ENCODE measurements at regions not wholly inside any gene's neighbourhood (a gene's known extent, or its start where the extent isn't known, plus 50 kb on each side); places are given as distances from the start of the nearest gene placed in this dataset.
A peak's percentile ranks its signal among the peaks of the same experiment; 100 is the strongest.

- Histone ChIP-seq H3K4me3 (no peak overlapping the region), H3K4me1 (replicated peaks in 1 of 2) (peaks cover 7 to 9% of the 10 kb centered on the region in 2 donors), H3K27ac (no peak overlapping the region), H3K27me3 (no peaks in the 10 kb centered on the region), H3K36me3 (replicated peaks in 1 of 2) (no peaks in the 10 kb centered on the region), H3K9me3 (replicated peaks in 1 of 3) (no peaks in the 10 kb centered on the region)
- intact Hi-C loops (cut with DNase I) = no loop called here
- 66 to 73% (median 72%) methylated on average over 7 of the region's 7 CpGs for WGBS, 4 donors
- TF ChIP-seq POLR2A (IDR thresholded peaks at IDR 0.05) (no peak), CTCF (IDR thresholded peaks at IDR 0.05) (no peak)
- DNase-seq = no peak
These were observed 235.6 kb downstream of the ICOS start for GRCh38 chr2:204172145-204172600.

- H3K4me3 ChIP-seq = no peak overlapping the region
- no peaks in the 10 kb centered on the region for H3K36me3 ChIP-seq (replicated peaks in 1 of 2)
- H3K4me1 ChIP-seq (replicated peaks in 1 of 2) = peaks cover 7 to 9% of the 10 kb centered on the region in 2 donors
- no peaks in the 10 kb centered on the region for H3K9me3 ChIP-seq (replicated peaks in 1 of 3)
- no peak for TF ChIP-seq CTCF (IDR thresholded peaks at IDR 0.05)
- TF ChIP-seq POLR2A (IDR thresholded peaks at IDR 0.05) = no peak
- no peak overlapping the region for H3K27ac ChIP-seq
- 38 to 63% (median 39%) methylated on average over 2 of the region's 2 CpGs for WGBS, 4 donors
- H3K27me3 ChIP-seq = no peaks in the 10 kb centered on the region
- intact Hi-C loops (cut with DNase I) = no loop called here
- no peak for DNase-seq
These were observed 237.5 kb downstream of the ICOS start for GRCh38 chr2:204174034-204174433.

- Histone ChIP-seq H3K4me1 (replicated peaks in 1 of 2) (peaks cover 7 to 9% of the 10 kb centered on the region in 2 donors), H3K9me3 (replicated peaks in 1 of 3) (no peaks in the 10 kb centered on the region), H3K36me3 (replicated peaks in 1 of 2) (no peaks in the 10 kb centered on the region), H3K27ac (peak overlapping the region in 2 of 5 donors; percentile 6 to 22), H3K4me3 (no peak overlapping the region), H3K27me3 (no peaks in the 10 kb centered on the region)
- intact Hi-C loops (cut with DNase I) = no loop called here
- no peak for TF ChIP-seq POLR2A (IDR thresholded peaks at IDR 0.05)
- 54 to 57% (median 56%) methylated on average over 4 of the region's 4 CpGs for WGBS, 4 donors
- peak in 3 of 7 donors; percentile 26 to 35 (median 27) for DNase-seq
These were observed 239.1 kb downstream of the ICOS start for GRCh38 chr2:204175552-204176271.

GRCh38 chr2:204176306-204176705, 239.7 kb downstream of the ICOS start:
- Histone ChIP-seq H3K4me1 (replicated peaks in 1 of 2) (peaks cover 7 to 9% of the 10 kb centered on the region in 2 donors), H3K9me3 (replicated peaks in 1 of 3) (no peaks in the 10 kb centered on the region), H3K27ac (peak overlapping the region in 1 of 5 donors; percentile 22), H3K36me3 (replicated peaks in 1 of 2) (no peaks in the 10 kb centered on the region), H3K4me3 (no peak overlapping the region), H3K27me3 (no peaks in the 10 kb centered on the region)
- no peak for TF ChIP-seq CTCF (IDR thresholded peaks at IDR 0.05)
- no peak for TF ChIP-seq POLR2A (IDR thresholded peaks at IDR 0.05)
- no peak for DNase-seq
- intact Hi-C loops (cut with DNase I) = no loop called here
- WGBS, 4 donors = 45 to 100% (median 91%) methylated on average over 1 of the region's 1 CpG
